ENCODE measurements at regions not wholly inside any gene's neighbourhood (a gene's known extent, or its start where the extent isn't known, plus 50 kb on each side); places are given as distances from the start of the nearest gene placed in this dataset.
"Not testable (repeated sequence)": the region's sequence is repeated elsewhere in the genome, so short reads cannot be mapped to it uniquely, and the experiment has no call there.

GRCh38 chr7:76971201-76971600 lies 61.0 kb downstream of the SPDYE17 start:
- DNase-seq, result not testable (repeated sequence)

DNA sequence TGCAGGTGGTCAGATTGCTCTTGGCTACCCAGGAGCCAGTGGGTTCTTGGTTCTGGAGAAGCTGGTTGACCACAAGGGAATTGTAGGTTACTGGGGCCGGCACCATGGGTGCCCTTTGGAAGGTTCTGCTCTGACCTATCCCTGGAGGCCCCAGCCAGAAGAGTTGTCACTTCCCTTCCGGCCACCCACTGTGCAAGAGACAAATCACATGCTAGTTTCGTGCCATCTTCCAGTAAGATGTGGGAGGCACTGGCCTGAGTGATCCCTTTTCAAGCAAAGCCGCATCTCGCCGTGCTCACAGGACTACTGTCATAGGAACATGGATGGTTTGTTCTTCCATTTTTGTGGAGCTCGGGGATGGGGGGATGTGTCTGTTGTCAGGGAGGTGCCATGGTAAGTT lies 62.3 kb downstream of the SPDYE17 start:
- DNase-seq; in situ Hi-C loops (cut with MboI; ENCODE audit: low pct_unique_long_range_greater_than_20kb, low sequenced_read_pairs): not testable (repeated sequence)

More at GRCh38 chr7:76971201-76971600, 61.0 kb downstream of the SPDYE17 start:
- in situ Hi-C loops (cut with MboI; ENCODE audit: low pct_unique_long_range_greater_than_20kb, low sequenced_read_pairs), result not testable (repeated sequence)

DNA sequence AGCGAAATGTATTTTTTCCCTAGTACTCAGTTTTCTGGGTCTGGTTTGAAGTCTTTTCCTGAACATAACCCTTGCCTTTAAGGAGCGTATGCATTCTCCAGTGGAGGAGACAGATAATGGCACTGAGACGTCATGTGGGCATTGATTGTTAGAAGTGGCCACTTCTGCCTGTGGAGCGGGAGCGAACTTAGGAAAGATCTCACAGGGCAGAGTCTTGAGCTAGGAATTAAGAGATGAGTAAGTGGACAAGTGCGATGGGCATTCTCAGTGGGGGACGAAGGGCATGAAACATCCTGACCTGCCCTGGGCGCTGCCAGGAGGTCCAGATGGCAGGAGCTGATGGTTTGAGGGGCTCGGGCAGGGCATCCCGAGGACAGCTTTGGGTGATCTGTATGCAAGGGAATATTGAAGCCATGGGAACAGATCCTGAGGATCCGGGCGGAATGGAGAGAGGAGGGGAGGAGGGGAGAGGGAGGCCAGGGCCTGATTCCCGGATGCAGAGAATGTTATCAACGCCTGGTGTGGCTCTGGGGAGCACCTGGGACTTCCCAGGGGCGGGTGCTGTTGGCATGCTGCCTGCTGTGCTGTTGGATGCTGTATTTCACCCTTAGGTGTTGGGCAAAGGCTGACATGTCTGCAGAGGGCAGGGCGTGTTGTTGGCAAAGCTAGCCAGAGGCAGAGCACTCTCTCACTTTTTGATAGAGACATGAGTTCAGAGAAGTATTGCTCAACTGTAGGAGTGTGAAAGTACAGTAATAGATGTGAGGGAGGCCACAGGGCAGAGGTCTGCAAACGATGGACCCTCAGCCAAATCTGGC lies 66.2 kb downstream of the SPDYE17 start:
- DNase-seq; in situ Hi-C loops (cut with MboI; ENCODE audit: low pct_unique_long_range_greater_than_20kb, low sequenced_read_pairs): not testable (repeated sequence)

GRCh38 chr7:76964050-76964449 lies 68.1 kb downstream of the SPDYE17 start:
- in situ Hi-C loops (cut with MboI; ENCODE audit: low pct_unique_long_range_greater_than_20kb, low sequenced_read_pairs); DNase-seq: not testable (repeated sequence)

DNA sequence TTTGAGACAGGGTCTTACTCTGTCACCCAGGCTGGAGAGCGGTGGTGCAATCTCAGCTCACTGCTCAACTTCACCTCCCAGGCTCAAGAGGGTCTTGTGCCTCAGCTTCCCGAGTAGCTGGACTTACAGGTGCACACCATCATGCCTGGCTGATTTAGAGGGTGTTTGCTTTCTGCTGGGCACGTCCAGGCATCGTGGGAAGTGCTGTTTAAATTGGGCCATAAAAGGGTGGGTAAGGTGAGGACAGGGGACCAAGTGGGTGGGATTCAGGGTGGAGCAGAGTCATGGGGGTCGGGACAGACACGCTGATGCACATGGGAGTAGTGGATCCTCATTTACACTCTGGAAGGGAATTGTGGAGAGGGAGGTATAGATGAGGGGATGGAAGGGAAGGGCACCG lies 69.1 kb downstream of the SPDYE17 start:
- DNase-seq; in situ Hi-C loops (cut with MboI; ENCODE audit: low pct_unique_long_range_greater_than_20kb, low sequenced_read_pairs): not testable (repeated sequence)

DNA sequence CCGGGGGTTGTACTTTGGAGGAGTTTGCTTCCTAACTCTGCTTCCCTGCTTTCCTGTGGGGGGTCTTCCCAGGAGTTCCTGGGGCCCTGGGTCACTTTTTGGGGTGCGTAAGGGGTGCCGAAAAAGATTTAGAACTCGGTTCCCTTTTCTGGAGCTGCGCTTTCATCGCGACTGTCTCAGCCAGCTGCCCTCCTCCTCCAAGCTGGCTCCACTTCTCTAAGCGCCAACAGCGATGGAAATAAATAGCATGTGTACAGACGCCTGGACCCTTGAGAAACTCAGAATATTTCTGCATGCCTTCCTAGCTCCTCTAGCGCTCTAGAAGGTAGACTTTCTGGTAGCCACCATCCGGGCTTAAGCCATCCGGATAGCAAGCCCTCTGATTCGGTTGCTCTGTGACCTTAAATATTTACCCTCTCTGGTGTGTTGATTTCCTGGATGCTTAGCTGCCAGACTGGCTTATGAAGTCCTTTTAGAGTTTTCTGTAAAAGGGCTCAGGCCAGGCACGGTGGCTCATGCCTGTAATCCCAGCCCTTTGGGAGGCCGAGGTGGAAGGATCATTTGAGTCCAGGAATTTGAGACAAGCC lies 71.7 kb downstream of the SPDYE17 start:
- in situ Hi-C loops (cut with MboI; ENCODE audit: low pct_unique_long_range_greater_than_20kb, low sequenced_read_pairs); DNase-seq: not testable (repeated sequence)

DNA sequence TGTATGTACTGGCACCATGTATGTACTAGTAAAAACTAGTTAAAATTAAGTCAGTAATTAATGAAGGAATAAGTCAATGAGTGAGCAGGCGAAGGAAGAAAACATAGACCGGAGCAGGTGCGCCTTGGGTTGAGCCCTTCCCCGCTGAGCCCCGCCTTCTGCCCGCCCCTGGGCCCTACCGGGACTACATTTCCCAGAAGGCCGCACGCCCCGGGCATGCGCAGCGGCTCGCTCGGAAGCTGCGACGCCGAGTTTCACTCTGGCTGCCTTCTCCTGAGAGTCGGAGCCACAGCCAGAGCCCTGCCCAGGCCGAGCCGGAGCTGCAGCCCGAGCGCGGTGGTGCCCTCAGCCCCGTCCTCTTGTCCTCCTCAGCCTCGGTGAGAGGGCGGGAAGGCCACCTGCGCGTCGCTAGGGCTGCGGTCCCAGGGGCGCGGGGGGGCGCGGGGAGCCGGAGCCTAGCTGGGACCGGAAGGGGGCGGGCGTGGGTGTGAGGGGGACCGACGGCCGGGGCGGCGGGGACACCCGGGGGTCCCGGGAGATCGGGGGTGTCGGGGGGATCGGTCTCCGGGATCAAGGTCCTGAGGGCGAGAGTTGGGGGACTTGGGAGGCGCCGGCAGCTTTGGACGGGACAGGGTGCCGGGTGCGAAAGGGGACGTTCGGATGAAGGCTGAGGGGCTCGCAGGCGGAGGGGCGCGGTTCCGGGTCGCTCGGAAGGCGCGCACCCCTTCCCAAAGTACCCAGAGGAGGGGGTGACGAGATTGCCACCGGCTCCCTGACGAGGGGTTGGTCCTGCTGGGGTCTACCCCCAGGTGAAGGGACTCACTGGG lies 72.4 kb downstream of the SPDYE17 start:
- in situ Hi-C loops (cut with MboI; ENCODE audit: low pct_unique_long_range_greater_than_20kb, low sequenced_read_pairs); DNase-seq: not testable (repeated sequence)

GRCh38 chr7:76956531-76956930 lies 75.6 kb downstream of the SPDYE17 start:
- DNase-seq; in situ Hi-C loops (cut with MboI; ENCODE audit: low pct_unique_long_range_greater_than_20kb, low sequenced_read_pairs): not testable (repeated sequence)

DNA sequence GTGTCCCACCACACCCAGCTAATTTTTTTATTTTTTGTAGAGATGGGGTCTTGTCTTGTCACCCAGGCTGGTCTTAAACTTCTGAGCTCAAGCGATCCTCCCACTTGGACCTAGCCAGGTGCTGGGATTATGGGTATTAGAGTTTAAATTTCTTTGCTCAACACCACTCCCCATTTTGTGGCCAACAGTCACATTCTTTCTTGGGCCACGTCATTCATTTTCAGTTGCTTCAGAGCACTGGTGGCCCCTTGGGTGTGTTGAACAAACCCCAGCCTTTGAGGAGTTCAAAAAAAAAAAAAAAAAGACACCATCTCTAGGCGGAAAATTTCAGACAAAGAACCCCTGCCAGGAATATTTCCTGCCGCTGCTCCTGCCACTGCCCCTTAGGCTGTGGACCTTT lies 77.0 kb downstream of the SPDYE17 start:
- DNase-seq; in situ Hi-C loops (cut with MboI; ENCODE audit: low pct_unique_long_range_greater_than_20kb, low sequenced_read_pairs): not testable (repeated sequence)

- in situ Hi-C loops (cut with MboI; ENCODE audit: low pct_unique_long_range_greater_than_20kb, low sequenced_read_pairs); DNase-seq: not testable (repeated sequence)
Observed at GRCh38 chr7:76944603-76945002, 87.6 kb downstream of the SPDYE17 start.

DNA sequence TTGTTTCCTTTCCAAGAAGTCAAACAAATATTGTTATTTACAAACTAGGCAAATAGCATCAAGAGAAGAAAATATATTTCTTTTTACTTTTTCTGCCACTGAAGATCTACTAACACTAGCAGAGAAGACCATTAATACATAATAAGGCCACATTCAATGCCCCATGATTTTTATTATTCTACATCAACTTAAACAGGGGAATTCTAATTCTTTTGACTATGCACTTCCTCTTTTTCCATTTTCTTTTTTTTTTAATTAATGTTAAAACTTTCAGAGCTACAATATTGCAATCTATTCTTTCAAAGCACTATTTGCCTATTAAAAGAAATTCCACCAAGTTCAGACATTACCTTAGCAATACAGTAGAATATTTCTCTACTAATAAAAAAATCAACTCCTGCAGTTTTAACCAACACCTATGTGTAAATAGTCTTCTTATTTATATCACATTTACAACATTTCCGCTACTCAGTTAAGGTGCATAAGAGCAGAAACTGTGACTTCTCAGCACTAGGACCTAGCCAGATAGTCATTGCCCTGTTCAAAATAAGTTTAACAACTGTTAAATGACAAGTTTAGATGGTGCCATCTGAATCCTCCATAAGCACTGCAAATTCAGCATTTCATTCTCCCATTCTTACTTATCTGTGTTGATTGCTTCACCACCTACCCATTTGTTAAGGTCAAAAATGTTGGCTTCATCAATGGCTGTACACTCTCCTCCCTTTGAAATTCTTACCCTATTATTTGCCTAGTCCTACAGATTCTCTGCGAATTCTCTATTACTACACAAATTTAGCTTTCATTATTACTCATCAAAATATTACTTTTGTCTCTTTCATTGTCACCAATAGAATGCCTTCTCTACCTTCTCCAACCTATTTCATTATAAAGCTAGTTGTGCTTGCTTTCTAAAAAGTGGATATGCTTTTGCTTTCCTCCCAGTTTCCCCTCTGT lies 90.1 kb downstream of the SPDYE17 start:
- DNase-seq; in situ Hi-C loops (cut with MboI; ENCODE audit: low pct_unique_long_range_greater_than_20kb, low sequenced_read_pairs): not testable (repeated sequence)

- DNase-seq; in situ Hi-C loops (cut with MboI; ENCODE audit: low pct_unique_long_range_greater_than_20kb, low sequenced_read_pairs): not testable (repeated sequence)
Observed at GRCh38 chr7:76937781-76938180, 94.4 kb downstream of the SPDYE17 start.

GRCh38 chr7:76937330-76937729 lies 94.8 kb downstream of the SPDYE17 start:
- DNase-seq; in situ Hi-C loops (cut with MboI; ENCODE audit: low pct_unique_long_range_greater_than_20kb, low sequenced_read_pairs): not testable (repeated sequence)

- DNase-seq; in situ Hi-C loops (cut with MboI; ENCODE audit: low pct_unique_long_range_greater_than_20kb, low sequenced_read_pairs): not testable (repeated sequence)
Observed at GRCh38 chr7:76936346-76936745, 95.8 kb downstream of the SPDYE17 start.

DNA sequence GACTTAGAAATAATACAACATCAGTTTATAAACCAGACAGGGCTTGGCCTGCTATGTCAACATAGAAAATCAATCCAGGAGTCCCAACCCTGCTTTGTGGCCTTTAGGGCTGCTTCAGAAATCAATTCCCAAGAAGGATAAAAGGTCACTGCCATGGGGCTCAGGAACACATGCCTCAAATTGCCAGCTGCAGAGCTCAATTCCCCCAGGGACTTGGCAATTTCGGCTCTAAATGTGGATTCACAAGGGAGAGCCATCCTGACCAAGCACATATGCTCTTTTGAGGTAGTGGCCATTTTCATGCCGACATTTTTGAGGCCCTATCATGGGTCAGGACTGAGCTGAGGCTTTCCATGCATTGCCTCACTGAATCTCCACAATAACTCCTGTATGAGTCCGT lies 97.5 kb downstream of the SPDYE17 start:
- in situ Hi-C loops (cut with MboI; ENCODE audit: low pct_unique_long_range_greater_than_20kb, low sequenced_read_pairs); DNase-seq: not testable (repeated sequence)

- DNase-seq; in situ Hi-C loops (cut with MboI; ENCODE audit: low pct_unique_long_range_greater_than_20kb, low sequenced_read_pairs): not testable (repeated sequence)
Observed at GRCh38 chr7:76932957-76933356, 99.2 kb downstream of the SPDYE17 start.

GRCh38 chr7:76931441-76931840 lies 100.7 kb downstream of the SPDYE17 start:
- DNase-seq; in situ Hi-C loops (cut with MboI; ENCODE audit: low pct_unique_long_range_greater_than_20kb, low sequenced_read_pairs): not testable (repeated sequence)

DNA sequence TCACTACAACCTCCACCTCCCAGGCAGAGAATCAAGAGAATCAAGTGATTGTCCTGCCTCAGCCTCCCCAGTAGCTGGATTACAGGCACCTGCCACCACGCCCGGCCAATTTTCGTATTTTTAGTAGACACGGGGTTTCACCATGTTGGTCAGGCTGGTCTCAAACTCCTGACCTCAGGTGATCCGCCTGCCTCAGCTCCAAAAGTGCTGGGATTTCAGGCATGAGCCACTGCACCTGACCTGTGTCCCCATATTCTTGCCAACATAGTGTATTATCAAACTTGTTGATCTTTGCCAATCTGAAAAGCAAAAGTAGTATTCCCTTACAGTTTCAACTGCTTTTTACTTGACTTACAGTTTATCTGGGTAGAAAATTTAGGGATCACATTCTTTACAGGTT lies 101.7 kb downstream of the SPDYE17 start:
- DNase-seq; in situ Hi-C loops (cut with MboI; ENCODE audit: low pct_unique_long_range_greater_than_20kb, low sequenced_read_pairs): not testable (repeated sequence)

Measured in KBM-7 (cell line).